GM18867 (cell line): ENCODE measurements at regions not wholly inside any gene's neighbourhood (a gene's known extent, or its start where the extent isn't known, plus 50 kb on each side); places are given as distances from the start of the nearest gene placed in this dataset.

ENCODE experiments used
- ATAC-seq: cut with Tn5 transposase; IDR thresholded peaks from one replicate; pipeline ENCODE4 v1.9.1; 2021; ENCODE audit warnings: mild to moderate bottlenecking, moderate library complexity; ENCODE audit not compliant: unreplicated experiment

GRCh38 chr12:29086325-29087271 is 62.5 kb upstream of the FAR2 start:
- no peak for ATAC-seq

GRCh38 chr12:29088611-29089219 is 60.4 kb upstream of the FAR2 start:
- no peak for ATAC-seq
